Brain microvascular endothelial cell (primary cell): ENCODE measurements at regions not wholly inside any gene's neighbourhood (a gene's known extent, or its start where the extent isn't known, plus 50 kb on each side); places are given as distances from the start of the nearest gene placed in this dataset.

Experiments
- DNase-seq: peaks from one replicate; pipeline ENCODE4 v3.0.0-alpha.2; 2020
- H3K27ac ChIP-seq: fragments of 250-450 bp; sonication (Bioruptor Pico); 2 replicates; pipeline ENCODE4 v1.5.1; 2020; ENCODE audit warnings: mild to moderate bottlenecking, moderate library complexity
- H3K27me3 ChIP-seq: fragments of 250-450 bp; sonication (Bioruptor Pico); replicated peaks from 2 replicates; pipeline ENCODE4 v1.5.1; 2020; ENCODE audit warnings: mild to moderate bottlenecking
- H3K36me3 ChIP-seq: fragments of 250-450 bp; sonication (Bioruptor Pico); replicated peaks from 2 replicates; pipeline ENCODE4 v1.5.1; 2020; ENCODE audit warnings: mild to moderate bottlenecking
- H3K4me3 ChIP-seq: 2 replicates; pipeline ENCODE4 v1.5.1; 2011; ENCODE audit warnings: low read depth, mild to moderate bottlenecking, control low read depth, low read length, moderate library complexity
- in situ Hi-C: cut with HindIII; loops from 2 replicates; pipeline ENCODE4 v1.10.0; 2017; ENCODE audit warnings: low sequenced_read_pairs, low pct_ligation_motif_present
- TF ChIP-seq, protein P1 (sequence below): IDR thresholded peaks from 2 replicates; pipeline ENCODE4 v1.5.1; 2011; ENCODE audit warnings: low read depth, mild to moderate bottlenecking, moderate library complexity, low read length, control low read depth, inconsistent platforms; ENCODE audit errors: missing control alignments

DNA sequence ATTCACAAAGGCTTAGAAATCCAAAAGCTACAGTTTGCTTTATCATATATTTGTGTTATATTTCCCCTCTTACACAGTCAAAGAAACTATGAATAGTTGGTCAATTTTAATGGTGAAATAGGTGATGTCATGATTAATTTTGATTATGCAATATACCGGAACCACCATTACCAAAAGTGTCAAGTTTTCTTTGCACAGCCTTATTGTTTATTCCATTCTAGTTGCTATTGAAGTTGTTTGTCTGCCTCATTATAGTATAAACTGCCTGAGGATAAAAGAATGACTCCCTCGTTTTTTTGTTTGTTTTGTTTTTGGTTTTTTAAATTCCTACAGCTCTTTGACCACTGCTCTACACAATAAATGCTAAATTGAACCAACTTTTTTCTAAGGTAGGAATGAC lies 690.6 kb upstream of the ZP4 start:
- DNase-seq, result no peak
- H3K4me3 ChIP-seq, result no peak overlapping the region
- in situ Hi-C loops, result no loop called here
- no peaks in the 10 kb centered on the region for H3K27me3 ChIP-seq
- H3K27ac ChIP-seq, result no peak overlapping the region
- H3K36me3 ChIP-seq, result no peaks in the 10 kb centered on the region
- TF ChIP-seq, protein P1, sequence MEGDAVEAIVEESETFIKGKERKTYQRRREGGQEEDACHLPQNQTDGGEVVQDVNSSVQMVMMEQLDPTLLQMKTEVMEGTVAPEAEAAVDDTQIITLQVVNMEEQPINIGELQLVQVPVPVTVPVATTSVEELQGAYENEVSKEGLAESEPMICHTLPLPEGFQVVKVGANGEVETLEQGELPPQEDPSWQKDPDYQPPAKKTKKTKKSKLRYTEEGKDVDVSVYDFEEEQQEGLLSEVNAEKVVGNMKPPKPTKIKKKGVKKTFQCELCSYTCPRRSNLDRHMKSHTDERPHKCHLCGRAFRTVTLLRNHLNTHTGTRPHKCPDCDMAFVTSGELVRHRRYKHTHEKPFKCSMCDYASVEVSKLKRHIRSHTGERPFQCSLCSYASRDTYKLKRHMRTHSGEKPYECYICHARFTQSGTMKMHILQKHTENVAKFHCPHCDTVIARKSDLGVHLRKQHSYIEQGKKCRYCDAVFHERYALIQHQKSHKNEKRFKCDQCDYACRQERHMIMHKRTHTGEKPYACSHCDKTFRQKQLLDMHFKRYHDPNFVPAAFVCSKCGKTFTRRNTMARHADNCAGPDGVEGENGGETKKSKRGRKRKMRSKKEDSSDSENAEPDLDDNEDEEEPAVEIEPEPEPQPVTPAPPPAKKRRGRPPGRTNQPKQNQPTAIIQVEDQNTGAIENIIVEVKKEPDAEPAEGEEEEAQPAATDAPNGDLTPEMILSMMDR, result no peak

DNA sequence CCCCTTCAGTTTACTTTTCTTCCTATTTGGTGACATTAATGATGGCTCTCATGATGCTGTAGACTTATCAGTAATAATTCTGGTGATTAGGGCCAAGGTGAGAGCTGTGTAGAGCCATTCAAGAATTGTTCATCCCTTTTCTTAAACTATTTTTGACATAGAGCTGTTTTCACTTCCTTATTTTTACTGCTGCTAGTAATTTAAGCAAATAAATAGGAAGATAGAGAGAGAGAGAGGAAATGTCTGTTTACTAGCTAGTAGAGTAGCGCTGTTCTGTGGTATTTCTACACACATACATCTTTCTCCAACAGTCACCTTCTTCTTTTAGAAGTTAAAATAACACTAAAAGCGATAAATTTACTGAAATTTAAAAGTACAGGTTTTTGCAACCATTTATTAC lies 678.0 kb upstream of the ZP4 start:
- Histone ChIP-seq H3K27me3 (no peaks in the 10 kb centered on the region), H3K36me3 (no peaks in the 10 kb centered on the region), H3K4me3 (no peak overlapping the region), H3K27ac (no peak overlapping the region)
- TF ChIP-seq, protein P1, result no peak
- in situ Hi-C loops, result no loop called here
- no peak for DNase-seq

DNA sequence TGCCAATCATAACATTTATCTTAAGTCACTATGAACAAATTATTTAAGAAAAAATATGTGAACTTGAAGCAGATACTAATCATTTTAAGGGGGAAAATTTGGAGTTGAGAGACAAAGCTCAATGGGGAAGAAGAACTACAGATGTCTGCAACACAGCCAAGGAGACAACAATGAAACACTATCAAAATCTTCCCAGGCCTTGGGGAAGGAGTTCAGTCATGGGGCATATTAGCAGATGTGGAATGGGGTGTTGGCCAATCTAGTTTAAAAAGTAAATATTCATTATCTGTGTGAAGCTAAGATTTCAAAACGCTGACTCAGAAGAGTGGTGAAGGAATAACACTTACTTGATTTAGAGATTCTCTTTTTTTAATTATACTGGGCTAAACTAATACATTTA lies 671.6 kb upstream of the ZP4 start:
- peak; percentile 58 for DNase-seq
- H3K27me3 ChIP-seq, result no peaks in the 10 kb centered on the region
- in situ Hi-C loops, result no loop called here
- no peak overlapping the region for H3K4me3 ChIP-seq
- H3K36me3 ChIP-seq, result no peaks in the 10 kb centered on the region
- H3K27ac ChIP-seq, result peak overlapping the region; percentile 57
- TF ChIP-seq, protein P1, result no peak

DNA sequence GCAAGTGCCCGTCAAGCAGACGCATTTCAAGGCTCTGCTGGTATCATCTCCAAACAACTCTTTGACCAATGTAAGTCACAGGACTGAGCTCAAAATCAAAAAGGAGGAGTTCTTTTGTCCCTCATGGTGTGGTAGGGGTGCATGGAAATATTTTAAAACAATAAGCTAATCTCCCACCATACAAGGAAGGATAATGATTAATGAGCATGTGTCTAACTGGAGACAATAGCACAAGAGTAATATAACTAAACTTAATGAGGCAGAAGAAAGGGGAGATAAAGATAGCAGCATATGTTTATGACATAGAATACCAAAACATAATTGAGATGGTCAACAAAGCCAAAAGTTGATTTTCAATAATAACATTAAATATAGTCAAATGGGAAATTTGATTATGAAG lies 668.0 kb upstream of the ZP4 start:
- TF ChIP-seq, protein P1, result no peak
- no peak for DNase-seq
- H3K4me3 ChIP-seq, result no peak overlapping the region
- in situ Hi-C loops, result no loop called here
- no peaks in the 10 kb centered on the region for H3K36me3 ChIP-seq
- no peak overlapping the region for H3K27ac ChIP-seq
- no peaks in the 10 kb centered on the region for H3K27me3 ChIP-seq

DNA sequence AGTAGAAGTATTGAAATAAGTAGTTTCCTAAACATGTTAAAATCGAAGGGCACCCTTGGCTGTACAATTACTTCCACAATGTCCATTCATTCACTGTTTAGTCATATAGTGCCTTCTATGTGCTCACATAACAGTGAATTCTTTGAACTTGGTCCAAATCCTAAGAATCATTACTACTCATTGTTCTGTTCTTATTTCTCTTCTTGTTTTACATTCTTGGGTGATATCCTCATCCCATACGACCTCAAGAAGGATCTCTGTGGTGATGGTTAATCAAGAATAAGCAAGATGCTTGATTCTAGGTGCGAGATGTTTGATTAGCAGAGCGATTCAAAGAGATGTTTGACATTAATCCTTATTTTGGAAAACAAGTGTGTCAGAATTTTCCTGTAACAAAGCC lies 667.4 kb upstream of the ZP4 start:
- Histone ChIP-seq H3K27ac (no peak overlapping the region), H3K4me3 (no peak overlapping the region), H3K27me3 (no peaks in the 10 kb centered on the region), H3K36me3 (no peaks in the 10 kb centered on the region)
- in situ Hi-C loops, result no loop called here
- peak; percentile 16 for DNase-seq
- TF ChIP-seq, protein P1, result no peak

DNA sequence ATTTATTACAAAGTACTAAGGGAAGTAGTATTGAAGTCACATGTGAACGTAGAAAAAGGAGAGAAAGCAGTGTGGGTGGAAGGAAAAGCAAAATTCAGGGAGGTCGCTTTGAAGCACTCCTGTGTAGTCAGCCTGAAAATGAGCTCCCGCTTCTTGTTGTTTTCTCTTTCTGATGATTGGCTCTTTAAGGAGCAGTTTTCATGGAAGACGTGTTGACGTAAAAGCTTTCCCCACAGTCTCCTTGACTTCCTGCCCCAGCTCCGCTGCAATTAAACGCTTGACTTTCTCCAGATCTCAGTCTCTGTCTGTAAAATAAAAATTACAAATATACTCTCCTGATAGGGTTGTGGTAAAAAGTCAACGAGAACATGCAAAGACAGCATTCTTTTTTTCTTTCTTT lies 661.5 kb upstream of the ZP4 start:
- DNase-seq, result no peak
- TF ChIP-seq, protein P1, result no peak
- in situ Hi-C loops, result no loop called here
- no peak overlapping the region for H3K27ac ChIP-seq
- no peaks in the 10 kb centered on the region for H3K27me3 ChIP-seq
- H3K36me3 ChIP-seq, result no peaks in the 10 kb centered on the region
- H3K4me3 ChIP-seq, result no peak overlapping the region
